BJ (cell line): ENCODE measurements at regions not wholly inside any gene's neighbourhood (a gene's known extent, or its start where the extent isn't known, plus 50 kb on each side); places are given as distances from the start of the nearest gene placed in this dataset.
"Not testable (repeated sequence)": the region's sequence is repeated elsewhere in the genome, so short reads cannot be mapped to it uniquely, and the experiment has no call there.

ENCODE experiments used
- CTCF ChIA-PET: fragments of 350-600 bp; formaldehyde crosslinking; extraction: SDS; loops from one replicate; lab custom pipeline; 2021; ENCODE audit warnings: antibody characterized with exemption, inconsistent platforms; lab: Yijun Ruan, JAX
- POLR2A ChIA-PET: fragments of 300-600 bp; sonication (Branson Sonifier 250); formaldehyde crosslinking; extraction: SDS; loops from one replicate; lab custom pipeline; 2021; ENCODE audit warnings: antibody characterized with exemption; lab: Charles Lee
- DNase-seq: peaks from one replicate; pipeline ENCODE4 v3.0.0-alpha.2; 2011; ENCODE audit warnings: low read depth
- H3K27me3 ChIP-seq: 2 replicates; pipeline ENCODE4 v1.6.0; 2011; ENCODE audit warnings: low read length; ENCODE audit not compliant: control insufficient read depth, insufficient read depth
- H3K36me3 ChIP-seq: 2 replicates; pipeline ENCODE4 v1.5.1; 2011; ENCODE audit warnings: low read length; ENCODE audit not compliant: control insufficient read depth, insufficient read depth
- H3K4me3 ChIP-seq: 2 replicates; pipeline ENCODE4 v1.5.1; 2011; ENCODE audit warnings: low read depth, mild to moderate bottlenecking, control low read depth, low read length
- CTCF ChIP-seq: IDR thresholded peaks from 2 replicates; pipeline ENCODE4 v1.5.1; 2011; ENCODE audit warnings: low read depth, mild to moderate bottlenecking, control low read depth, inconsistent platforms, low read length, moderate library complexity; ENCODE audit not compliant: insufficient read depth

DNA sequence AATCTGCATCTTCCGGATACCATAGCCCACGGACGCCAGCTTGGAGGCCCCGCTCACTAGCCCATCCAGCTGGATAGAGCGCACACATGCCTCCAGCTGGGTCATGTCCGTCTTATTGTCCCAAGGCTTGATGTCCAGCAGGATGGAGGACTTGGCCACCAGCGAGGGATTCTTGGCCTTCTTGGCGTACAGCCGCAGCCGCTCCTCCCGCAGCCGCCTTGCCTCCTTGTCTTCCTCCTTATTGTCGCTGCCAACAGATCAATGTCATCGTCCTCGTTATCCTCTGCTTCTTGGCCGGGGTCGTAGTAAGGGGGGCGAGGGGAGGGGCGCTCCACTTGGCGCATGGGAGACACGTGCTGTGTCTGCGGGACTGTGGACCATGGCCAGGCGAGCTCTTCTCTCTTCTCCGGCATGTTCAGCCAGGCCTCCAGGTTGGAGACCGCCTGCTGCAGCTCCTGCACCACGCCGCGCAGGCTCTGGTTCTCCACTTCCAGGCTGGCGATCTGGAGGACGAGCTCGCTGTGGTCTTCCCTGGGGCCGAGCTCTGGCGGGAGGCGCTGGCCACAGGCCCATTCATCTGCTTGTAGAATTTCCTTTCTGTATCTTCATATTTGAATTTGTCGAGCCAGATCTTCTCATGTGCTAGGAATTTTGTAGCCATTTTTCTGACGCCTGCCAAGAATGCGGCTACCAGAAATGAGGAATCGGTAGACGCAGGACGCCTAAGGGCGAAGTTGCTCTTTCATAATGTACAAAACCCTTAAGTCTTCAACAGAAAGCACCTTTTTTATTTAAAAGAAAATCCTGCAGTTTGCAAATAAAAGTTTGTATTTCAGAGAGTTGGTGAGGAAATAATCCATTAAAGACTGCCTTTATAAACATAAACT, 60.1 kb upstream of the PTPRK start:
- ChIA-PET POLR2A (interaction anchor here (0.6 kb wide), 1 partner anchor 837 kb away, joined by 4 read pairs; no protein-coding TSS in a partner anchor), CTCF (interaction anchor here (1.0 kb wide), 1 partner anchor 15 kb away, joined by 3 read pairs; no protein-coding TSS in a partner anchor)
- Histone ChIP-seq H3K36me3 (no peaks in the 10 kb centered on the region), H3K4me3 (no peak overlapping the region), H3K27me3 (no peaks in the 10 kb centered on the region)
- no peak for TF ChIP-seq CTCF
- DNase-seq: no peak

DNA sequence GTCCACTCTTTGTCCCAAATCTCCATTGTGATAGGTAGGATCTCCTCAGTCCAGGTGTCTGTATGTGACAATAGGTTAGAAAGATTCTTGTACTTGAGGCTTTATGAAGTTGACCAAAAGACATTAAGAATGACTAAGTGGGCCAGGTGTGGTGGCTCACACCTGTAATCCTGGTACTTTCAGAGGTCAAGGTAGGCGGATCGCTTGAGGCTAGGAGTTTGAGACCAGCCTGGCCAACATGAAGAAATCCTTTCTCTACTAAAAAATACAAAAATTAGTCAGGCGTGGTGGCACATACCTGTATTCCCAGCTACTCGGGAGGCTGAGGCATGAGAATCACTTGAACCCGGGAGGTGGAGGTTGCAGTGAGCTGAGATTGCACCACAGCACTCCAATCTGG, 54.9 kb upstream of the PTPRK start:
- H3K36me3 ChIP-seq, H3K27me3 ChIP-seq, DNase-seq, POLR2A ChIA-PET, CTCF ChIA-PET, H3K4me3 ChIP-seq: not testable (repeated sequence)

DNA sequence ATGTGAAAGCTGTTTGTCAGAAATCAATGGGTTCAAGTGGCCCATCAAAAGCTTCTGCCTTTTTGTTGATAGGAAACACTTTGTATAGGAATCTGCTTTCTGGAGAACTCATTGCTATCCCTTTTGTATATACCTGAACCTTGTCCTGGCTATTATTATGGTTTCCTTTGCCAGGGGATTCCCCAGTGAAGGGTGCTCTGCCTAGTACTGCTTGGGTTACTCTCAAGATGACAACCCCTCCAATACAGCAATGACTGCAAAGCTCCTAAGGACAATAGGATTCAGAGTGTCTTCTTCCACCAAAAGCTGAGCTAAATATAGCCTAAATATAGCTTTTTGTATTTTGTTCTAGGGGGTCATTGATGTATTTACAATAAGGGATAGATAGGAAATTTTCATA, 54.0 kb upstream of the PTPRK start:
- TF ChIP-seq CTCF: no peak
- POLR2A ChIA-PET: no interaction called here
- Histone ChIP-seq H3K27me3 (no peaks in the 10 kb centered on the region), H3K36me3 (no peaks in the 10 kb centered on the region), H3K4me3 (no peak overlapping the region)
- DNase-seq: no peak
- CTCF ChIA-PET: interaction anchor here (0.6 to 1.0 kb wide), 2 partner anchors 82 to 736 kb away, joined by 3 read pairs; no protein-coding TSS in a partner anchor

DNA sequence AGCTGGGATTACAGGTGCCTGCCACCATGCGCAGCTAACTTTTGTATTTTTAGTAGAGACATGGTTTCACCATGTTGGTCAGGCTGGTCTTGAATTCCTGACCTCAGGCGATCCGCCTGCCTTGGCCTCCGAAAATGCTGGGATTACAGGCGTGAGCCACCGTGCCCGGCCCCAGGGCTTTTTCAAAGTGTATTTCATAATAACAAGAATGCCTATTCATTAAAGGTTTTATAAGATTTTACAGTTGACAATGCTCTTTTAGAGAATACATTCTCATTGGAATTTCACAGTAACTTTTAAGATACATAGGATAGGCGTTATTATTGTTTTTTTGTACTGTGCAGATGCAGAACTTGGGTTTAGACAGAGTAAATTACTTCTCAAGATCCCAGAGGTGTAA, 52.6 kb upstream of the PTPRK start:
- no peak for DNase-seq
- TF ChIP-seq CTCF: no peak
- ChIA-PET POLR2A (interaction anchor here (0.5 kb wide), 1 partner anchor 103 kb away, joined by 11 read pairs; no protein-coding TSS in a partner anchor), CTCF (no interaction called here)
- Histone ChIP-seq H3K27me3 (no peaks in the 10 kb centered on the region), H3K4me3 (no peak overlapping the region), H3K36me3 (no peaks in the 10 kb centered on the region)

DNA sequence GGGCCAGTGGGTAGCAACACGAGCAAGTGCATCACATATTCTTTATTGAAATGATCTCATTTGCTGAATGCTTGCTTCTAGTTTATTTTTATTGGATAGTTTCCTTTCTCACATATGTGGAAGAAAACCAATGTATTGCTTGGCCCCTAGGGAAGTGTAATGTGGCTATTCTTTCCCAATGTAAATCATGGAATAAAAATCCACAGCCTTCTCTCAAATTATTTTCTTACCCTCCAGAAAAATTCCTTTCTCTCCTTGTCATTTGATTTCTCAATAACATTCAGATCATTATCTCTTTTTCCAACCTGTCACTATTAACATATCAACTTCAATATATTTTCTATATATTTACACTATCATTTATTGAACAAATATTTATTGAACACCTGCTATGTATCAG, 51.9 kb upstream of the PTPRK start:
- H3K36me3 ChIP-seq: no peaks in the 10 kb centered on the region
- H3K4me3 ChIP-seq: no peak overlapping the region
- no peaks in the 10 kb centered on the region for H3K27me3 ChIP-seq
- DNase-seq: no peak
- TF ChIP-seq CTCF: no peak
- CTCF ChIA-PET: no interaction called here
- POLR2A ChIA-PET: no interaction called here
